ENCODE measurements at regions not wholly inside any gene's neighbourhood (a gene's known extent, or its start where the extent isn't known, plus 50 kb on each side); places are given as distances from the start of the nearest gene placed in this dataset.

GRCh38 chr2:2810504-2810903, 479.4 kb upstream of the MYT1L start:
- intact Hi-C loops (cut with DNase I), result no loop called here
- no peak for TF ChIP-seq POLR2A (IDR thresholded peaks at IDR 0.05)
- no peak for TF ChIP-seq CTCF (IDR thresholded peaks at IDR 0.05)
- Histone ChIP-seq H3K36me3 (no peaks in the 10 kb centered on the region), H3K9me3 (no peaks in the 10 kb centered on the region), H3K4me3 (no peak overlapping the region), H3K27ac (no peak overlapping the region), H3K4me1 (no peaks in the 10 kb centered on the region), H3K27me3 (no peaks in the 10 kb centered on the region)
- ATAC-seq (no peak), DNase-seq (no peak)
- 45% methylated on average over 6 of the region's 6 CpGs for WGBS (ENCODE audit: insufficient coverage, low coverage, low lambda C conversion rate, missing lambda C conversion rate)

GRCh38 chr2:2809771-2810170, 478.7 kb upstream of the MYT1L start:
- H3K36me3 ChIP-seq, result no peaks in the 10 kb centered on the region
- no peaks in the 10 kb centered on the region for H3K4me1 ChIP-seq
- H3K27ac ChIP-seq, result no peak overlapping the region
- H3K4me3 ChIP-seq, result no peak overlapping the region
- no peak for DNase-seq
- no peak for TF ChIP-seq CTCF (IDR thresholded peaks at IDR 0.05)
- TF ChIP-seq POLR2A (IDR thresholded peaks at IDR 0.05), result no peak
- ATAC-seq, result no peak
- H3K9me3 ChIP-seq, result no peaks in the 10 kb centered on the region
- intact Hi-C loops (cut with DNase I), result no loop called here
- H3K27me3 ChIP-seq, result no peaks in the 10 kb centered on the region
- 100% methylated on average over 1 of the region's 7 CpGs for WGBS (ENCODE audit: insufficient coverage, low coverage, low lambda C conversion rate, missing lambda C conversion rate)

DNA sequence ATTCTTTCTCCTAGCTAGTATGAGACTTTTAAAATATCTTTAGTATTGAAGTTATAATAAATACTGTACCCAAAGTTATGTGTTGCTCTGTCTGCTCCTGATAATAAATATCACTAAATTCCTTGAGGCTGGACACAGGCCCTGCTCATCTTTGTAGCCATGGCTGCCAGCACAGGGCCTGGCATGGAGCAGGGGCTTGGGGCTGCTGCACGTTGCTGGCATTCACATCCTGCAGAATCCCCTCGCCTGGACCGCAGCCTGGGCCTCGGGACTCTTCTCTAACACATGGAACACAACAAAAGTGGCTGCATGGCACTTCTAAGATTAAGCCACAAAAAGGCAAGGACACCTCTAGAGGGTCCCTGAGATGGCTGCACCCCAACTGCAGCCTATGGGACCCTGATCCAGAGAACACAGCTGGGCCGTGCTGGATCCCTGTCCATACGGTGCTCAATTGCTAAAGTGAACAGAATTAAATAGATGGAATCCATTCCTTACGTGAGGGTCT, 477.5 kb upstream of the MYT1L start:
- Histone ChIP-seq H3K4me3 (no peak overlapping the region), H3K27ac (no peak overlapping the region), H3K36me3 (no peaks in the 10 kb centered on the region), H3K4me1 (no peaks in the 10 kb centered on the region), H3K27me3 (no peaks in the 10 kb centered on the region), H3K9me3 (no peaks in the 10 kb centered on the region)
- DNase-seq, result no peak
- WGBS (ENCODE audit: insufficient coverage, low coverage, low lambda C conversion rate, missing lambda C conversion rate), result 54% methylated on average over 7 of the region's 7 CpGs
- intact Hi-C loops (cut with DNase I), result no loop called here
- ATAC-seq, result no peak
- TF ChIP-seq POLR2A (IDR thresholded peaks at IDR 0.05) (no peak), CTCF (IDR thresholded peaks at IDR 0.05) (no peak)

GRCh38 chr2:2806711-2807110, 475.6 kb upstream of the MYT1L start:
- no CpG with 5 or more reads among the region's 7 CpGs for WGBS (ENCODE audit: insufficient coverage, low coverage, low lambda C conversion rate, missing lambda C conversion rate)
- no peaks in the 10 kb centered on the region for H3K27me3 ChIP-seq
- intact Hi-C loops (cut with DNase I), result no loop called here
- no peaks in the 10 kb centered on the region for H3K36me3 ChIP-seq
- TF ChIP-seq POLR2A (IDR thresholded peaks at IDR 0.05) (no peak), CTCF (IDR thresholded peaks at IDR 0.05) (no peak)
- ATAC-seq, result no peak
- DNase-seq, result no peak
- no peaks in the 10 kb centered on the region for H3K9me3 ChIP-seq
- no peaks in the 10 kb centered on the region for H3K4me1 ChIP-seq
- no peak overlapping the region for H3K27ac ChIP-seq
- no peak overlapping the region for H3K4me3 ChIP-seq

GRCh38 chr2:2805263-2805662, 474.2 kb upstream of the MYT1L start:
- DNase-seq (no peak), ATAC-seq (no peak)
- no peak overlapping the region for H3K4me3 ChIP-seq
- WGBS (ENCODE audit: insufficient coverage, low coverage, low lambda C conversion rate, missing lambda C conversion rate), result 61% methylated on average over 5 of the region's 5 CpGs
- intact Hi-C loops (cut with DNase I), result no loop called here
- no peak overlapping the region for H3K27ac ChIP-seq
- no peak for TF ChIP-seq CTCF (IDR thresholded peaks at IDR 0.05)
- no peak for TF ChIP-seq POLR2A (IDR thresholded peaks at IDR 0.05)
- no peaks in the 10 kb centered on the region for H3K4me1 ChIP-seq
- H3K27me3 ChIP-seq, result no peaks in the 10 kb centered on the region
- no peaks in the 10 kb centered on the region for H3K9me3 ChIP-seq
- no peaks in the 10 kb centered on the region for H3K36me3 ChIP-seq

Measured in right lobe of liver (tissue), 6 donors.